ENCODE measurements at regions not wholly inside any gene's neighbourhood (a gene's known extent, or its start where the extent isn't known, plus 50 kb on each side); places are given as distances from the start of the nearest gene placed in this dataset.

DNA sequence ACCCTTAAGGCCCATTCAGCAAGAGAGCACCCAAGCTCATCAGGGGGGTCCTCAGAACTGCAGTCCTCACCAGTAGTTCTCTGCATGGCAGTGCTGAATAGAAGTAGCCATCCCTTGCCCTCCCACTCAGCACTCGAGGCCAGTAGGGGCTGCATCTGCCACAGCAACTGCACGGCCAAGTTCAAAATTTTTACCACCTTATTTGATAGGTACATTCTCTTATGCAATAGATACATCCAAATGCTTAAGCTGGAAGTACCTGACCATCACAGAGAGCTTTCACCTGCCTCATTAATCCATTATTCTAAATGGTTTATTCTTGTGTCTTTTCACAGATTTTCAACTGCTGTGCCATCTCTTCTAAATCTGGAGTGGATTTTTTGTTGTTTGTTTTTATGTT, 1307.4 kb downstream of the SLITRK5 start:
- TF ChIP-seq GATA3 (IDR thresholded peaks at IDR 0.05; ENCODE audit: low read depth, low read length) (no peak), GATA2 (IDR thresholded peaks at IDR 0.05; ENCODE audit: low read depth, low read length) (no peak)

DNA sequence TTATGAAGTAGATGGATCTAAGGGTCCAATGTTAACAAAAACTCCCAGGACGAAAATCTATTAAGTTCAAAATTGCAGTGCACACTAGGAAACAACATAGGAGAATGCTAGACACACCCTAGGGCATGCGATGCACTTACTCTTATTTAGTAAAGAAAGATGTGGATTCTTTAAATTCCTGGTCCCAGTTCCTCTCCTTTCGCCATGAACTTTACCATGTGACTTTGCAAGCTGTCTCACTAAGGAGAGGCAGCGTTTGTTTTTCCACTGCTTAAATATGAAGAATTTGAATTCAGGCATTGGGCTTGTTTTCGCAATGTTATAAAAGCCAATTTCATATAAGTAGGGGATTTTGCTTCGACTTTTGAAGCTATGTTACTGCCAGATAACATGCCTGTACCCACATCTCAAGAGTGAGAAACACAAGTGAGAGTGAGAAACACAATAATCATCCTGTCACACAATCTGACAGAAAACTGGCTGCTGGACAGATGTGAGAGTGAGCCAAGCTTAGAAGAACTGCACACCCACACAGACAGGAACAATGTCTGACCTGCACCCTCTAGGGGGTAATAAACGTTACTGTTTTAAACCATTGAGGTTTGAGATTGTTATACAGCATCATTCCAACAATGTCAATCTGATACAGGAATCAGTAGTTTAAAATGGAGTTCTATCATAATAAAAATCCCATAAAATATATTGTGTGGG, 1308.4 kb downstream of the SLITRK5 start:
- TF ChIP-seq GATA2 (IDR thresholded peaks at IDR 0.05; ENCODE audit: low read depth, low read length) (no peak), GATA3 (IDR thresholded peaks at IDR 0.05; ENCODE audit: low read depth, low read length) (no peak)

GRCh38 chr13:89003656-89004055, 1332.5 kb downstream of the SLITRK5 start:
- TF ChIP-seq GATA3 (IDR thresholded peaks at IDR 0.05; ENCODE audit: low read depth, low read length): no peak
- no peak for TF ChIP-seq GATA2 (IDR thresholded peaks at IDR 0.05; ENCODE audit: low read depth, low read length)

- no peak for TF ChIP-seq GATA3 (IDR thresholded peaks at IDR 0.05; ENCODE audit: low read depth, low read length)
- TF ChIP-seq GATA2 (IDR thresholded peaks at IDR 0.05; ENCODE audit: low read depth, low read length): no peak
These were observed 1340.4 kb downstream of the SLITRK5 start for GRCh38 chr13:89011615-89012014.

DNA sequence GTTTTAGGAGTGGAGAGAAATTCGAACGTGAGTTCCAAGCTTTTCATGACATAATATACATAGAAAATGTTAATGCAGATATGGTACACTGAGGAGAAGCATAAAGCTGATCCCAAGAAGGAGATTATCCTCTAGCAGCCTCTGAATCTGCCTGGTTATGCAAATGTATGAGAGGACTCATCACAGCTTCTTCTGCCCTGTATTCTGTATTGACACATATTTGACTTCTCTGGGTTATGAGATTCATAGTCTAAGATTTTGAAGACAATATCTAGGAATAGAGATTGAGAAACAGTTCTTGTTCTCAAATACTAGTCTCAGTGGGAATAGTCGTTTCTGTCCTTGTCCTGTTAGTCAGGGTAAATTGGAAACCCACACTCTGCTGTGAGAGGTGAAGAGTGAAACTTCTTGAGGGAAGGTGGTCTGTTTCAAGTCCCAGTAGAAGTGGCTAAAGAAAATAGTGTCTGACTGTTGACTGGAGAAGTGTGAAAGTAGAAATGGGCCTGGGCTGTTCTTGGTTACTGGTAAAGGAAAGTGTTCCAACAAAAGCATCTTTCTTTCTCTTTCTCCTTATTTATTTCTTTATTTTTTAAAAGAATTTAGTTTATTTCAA, 1356.6 kb downstream of the SLITRK5 start:
- TF ChIP-seq GATA3 (IDR thresholded peaks at IDR 0.05; ENCODE audit: low read depth, low read length): no peak
- TF ChIP-seq GATA2 (IDR thresholded peaks at IDR 0.05; ENCODE audit: low read depth, low read length): no peak

- TF ChIP-seq GATA2 (IDR thresholded peaks at IDR 0.05; ENCODE audit: low read depth, low read length) (no peak), GATA3 (IDR thresholded peaks at IDR 0.05; ENCODE audit: low read depth, low read length) (no peak)
These were observed 1357.9 kb downstream of the SLITRK5 start for GRCh38 chr13:89029062-89029461.

DNA sequence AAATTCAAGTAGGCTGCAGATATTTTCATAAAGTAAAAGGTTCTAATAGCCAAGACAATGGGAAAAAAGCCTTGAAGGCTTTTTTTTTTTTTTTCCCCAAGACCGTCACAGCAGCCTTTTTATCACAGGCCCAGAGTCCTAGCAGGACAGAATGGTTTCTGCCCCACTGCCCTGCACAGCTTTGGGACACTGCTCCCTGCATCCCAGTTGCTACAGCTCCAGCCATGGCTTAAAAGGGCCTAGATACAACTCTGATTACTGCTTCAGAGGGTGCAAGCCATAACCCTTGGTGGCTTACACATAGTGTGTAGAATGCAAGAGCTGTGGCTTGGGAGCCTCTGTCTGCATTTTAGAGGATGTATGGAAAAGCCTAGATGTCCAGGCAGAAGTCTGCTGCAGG, 1362.8 kb downstream of the SLITRK5 start:
- no peak for TF ChIP-seq GATA3 (IDR thresholded peaks at IDR 0.05; ENCODE audit: low read depth, low read length)
- TF ChIP-seq GATA2 (IDR thresholded peaks at IDR 0.05; ENCODE audit: low read depth, low read length): no peak

DNA sequence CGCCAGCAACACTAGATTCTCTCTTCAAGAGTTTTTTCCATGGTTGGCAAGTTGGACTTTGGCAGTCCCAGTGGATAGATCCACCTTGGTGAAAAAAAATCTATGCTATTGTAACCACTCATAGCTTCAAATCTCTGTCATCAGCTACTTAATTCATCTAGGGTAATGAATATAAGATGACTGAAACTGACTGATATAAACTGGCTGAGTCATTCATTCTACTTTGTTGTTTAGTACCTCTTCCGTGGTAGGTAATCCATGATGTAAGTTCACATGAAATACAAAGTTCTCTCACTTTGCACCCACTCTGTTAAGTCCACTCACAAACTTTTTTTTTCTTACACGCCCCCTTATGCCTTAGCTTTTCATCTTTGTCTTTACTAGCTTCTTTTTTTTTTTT, 1381.5 kb downstream of the SLITRK5 start:
- TF ChIP-seq GATA3 (IDR thresholded peaks at IDR 0.05; ENCODE audit: low read depth, low read length) (no peak), GATA2 (IDR thresholded peaks at IDR 0.05; ENCODE audit: low read depth, low read length) (no peak)

GRCh38 chr13:89053418-89053817, 1382.2 kb downstream of the SLITRK5 start:
- TF ChIP-seq GATA3 (IDR thresholded peaks at IDR 0.05; ENCODE audit: low read depth, low read length) (no peak), GATA2 (IDR thresholded peaks at IDR 0.05; ENCODE audit: low read depth, low read length) (no peak)

- no peak for TF ChIP-seq GATA2 (IDR thresholded peaks at IDR 0.05; ENCODE audit: low read depth, low read length)
- no peak for TF ChIP-seq GATA3 (IDR thresholded peaks at IDR 0.05; ENCODE audit: low read depth, low read length)
These were observed 1386.1 kb downstream of the SLITRK5 start for GRCh38 chr13:89057274-89057673.

DNA sequence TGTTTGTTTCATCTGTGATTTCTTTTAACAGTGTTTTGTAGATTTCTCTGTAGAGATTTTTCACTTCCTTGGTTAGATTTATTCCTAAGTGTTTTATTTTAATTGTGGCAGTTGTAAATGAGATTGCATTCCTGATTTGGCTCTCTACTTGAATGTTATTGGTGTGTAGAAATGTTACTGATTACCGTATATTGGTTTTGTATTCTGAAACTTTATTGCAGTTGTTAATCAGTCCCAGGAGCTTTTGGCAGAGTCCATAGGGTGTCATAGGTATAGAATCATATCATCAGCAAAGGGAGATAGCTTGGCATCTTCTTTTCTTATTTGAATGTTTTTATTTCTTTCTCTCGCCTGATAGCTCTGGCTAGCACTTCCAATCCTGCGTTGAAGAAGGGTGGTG, 1386.7 kb downstream of the SLITRK5 start:
- TF ChIP-seq GATA2 (IDR thresholded peaks at IDR 0.05; ENCODE audit: low read depth, low read length) (no peak), GATA3 (IDR thresholded peaks at IDR 0.05; ENCODE audit: low read depth, low read length) (no peak)

DNA sequence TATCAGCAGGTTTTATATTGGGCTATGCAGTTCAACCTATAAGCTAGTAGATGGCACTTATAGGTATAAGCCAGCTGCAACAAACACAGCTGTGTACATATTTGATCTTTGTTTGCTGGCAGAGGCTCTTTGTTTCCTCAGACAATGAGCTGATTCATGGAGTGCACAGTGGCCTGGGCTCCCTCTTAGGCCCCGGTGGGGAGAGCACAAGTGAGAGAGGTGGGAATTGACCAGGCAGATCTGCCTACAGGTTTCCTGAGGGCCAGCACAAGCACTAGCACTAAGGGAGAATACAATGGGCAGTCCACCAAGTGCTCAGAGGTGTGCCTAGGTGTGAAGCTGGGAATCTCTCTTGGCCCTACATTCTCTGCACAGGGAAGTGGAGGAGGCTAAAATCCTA, 1390.7 kb downstream of the SLITRK5 start:
- no peak for TF ChIP-seq GATA3 (IDR thresholded peaks at IDR 0.05; ENCODE audit: low read depth, low read length)
- no peak for TF ChIP-seq GATA2 (IDR thresholded peaks at IDR 0.05; ENCODE audit: low read depth, low read length)

DNA sequence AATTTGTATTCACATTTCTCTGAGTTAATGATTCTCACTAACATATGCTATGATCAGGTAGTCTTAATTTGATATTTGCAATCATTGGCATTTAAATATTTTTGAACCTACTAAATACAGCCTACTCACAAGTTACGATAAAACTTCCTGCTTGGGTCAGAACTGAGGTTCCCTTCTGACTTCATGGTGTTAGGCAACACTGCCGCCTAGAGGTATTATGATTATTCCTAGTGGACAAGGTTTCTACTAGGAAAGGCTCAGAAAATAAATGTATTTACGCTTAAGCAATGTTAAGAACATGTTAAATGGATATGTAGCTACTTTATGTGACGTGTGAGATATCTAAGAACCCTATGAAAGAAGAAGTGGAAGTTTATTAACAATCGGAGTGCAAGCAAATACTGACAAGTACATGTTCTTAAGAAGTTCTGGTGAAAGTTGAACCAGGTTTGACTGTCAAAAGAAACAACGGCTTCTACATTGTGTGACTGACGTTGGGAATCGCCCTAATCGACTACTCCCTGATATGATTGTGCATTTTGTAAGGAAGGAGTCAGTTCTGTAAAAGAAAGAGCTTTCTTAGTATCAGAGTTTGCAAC, 1395.8 kb downstream of the SLITRK5 start:
- no peak for TF ChIP-seq GATA2 (IDR thresholded peaks at IDR 0.05; ENCODE audit: low read depth, low read length)
- TF ChIP-seq GATA3 (IDR thresholded peaks at IDR 0.05; ENCODE audit: low read depth, low read length): no peak

DNA sequence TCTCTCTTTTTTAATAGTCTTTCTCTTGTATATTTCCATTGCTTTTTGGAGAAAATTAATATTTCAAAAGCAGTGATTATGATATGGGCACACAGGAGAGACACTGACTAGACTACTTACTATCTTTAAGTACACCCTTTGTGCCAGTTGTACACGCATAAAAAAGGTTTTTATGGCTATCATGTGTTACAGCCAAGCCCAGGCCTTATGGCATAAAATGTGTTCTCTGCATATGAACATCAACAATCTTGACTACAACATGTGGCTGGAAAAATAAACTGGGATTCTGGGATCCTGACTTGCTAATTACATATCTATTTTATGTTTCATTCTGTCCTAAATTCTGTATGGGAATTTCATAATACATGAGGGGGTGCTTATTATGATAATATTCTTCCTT, 1401.8 kb downstream of the SLITRK5 start:
- no peak for TF ChIP-seq GATA3 (IDR thresholded peaks at IDR 0.05; ENCODE audit: low read depth, low read length)
- no peak for TF ChIP-seq GATA2 (IDR thresholded peaks at IDR 0.05; ENCODE audit: low read depth, low read length)

DNA sequence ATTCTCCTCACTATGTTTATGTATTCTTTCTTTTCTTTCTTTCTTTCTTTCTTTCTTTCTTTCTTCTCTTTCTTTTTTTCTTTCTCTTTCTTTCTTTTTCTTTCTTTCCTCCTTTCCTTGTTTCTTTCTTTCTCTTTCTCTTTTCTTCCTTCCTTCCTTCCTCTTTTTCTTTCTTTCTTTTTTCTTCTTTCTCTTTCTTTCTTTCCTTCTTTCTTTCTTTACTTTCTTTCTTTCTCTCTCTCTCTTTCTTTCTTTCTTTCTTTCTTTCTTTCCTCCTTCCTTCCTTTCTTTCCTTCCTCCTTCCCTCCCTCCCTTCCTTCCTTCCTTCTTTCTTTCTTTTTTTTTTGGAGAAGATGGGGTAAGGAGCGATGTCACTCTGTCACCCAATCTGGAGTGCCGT, 1405.5 kb downstream of the SLITRK5 start:
- TF ChIP-seq GATA3 (IDR thresholded peaks at IDR 0.05; ENCODE audit: low read depth, low read length) (no peak), GATA2 (IDR thresholded peaks at IDR 0.05; ENCODE audit: low read depth, low read length) (no peak)

Data from SH-SY5Y (cell line).